Smooth muscle cell (in vitro differentiated cells): ENCODE measurements at regions not wholly inside any gene's neighbourhood (a gene's known extent, or its start where the extent isn't known, plus 50 kb on each side); places are given as distances from the start of the nearest gene placed in this dataset.

Source experiments
- DNase-seq: peaks from one replicate; lab custom pipeline; 2025; ENCODE audit not compliant: unreplicated experiment; lab: John Stamatoyannopoulos, UW
- H2AFZ ChIP-seq: fragments of 200-600 bp; sonication (generic); 2 replicates; pipeline ENCODE4 v1.6.0; 2016; ENCODE audit warnings: antibody characterized with exemption, low read depth, mild to moderate bottlenecking
- H3F3A ChIP-seq: fragments of 200-600 bp; sonication (generic); 2 replicates; pipeline ENCODE4 v1.6.0; 2017; ENCODE audit warnings: antibody characterized with exemption, low read depth
- H3K27ac ChIP-seq: fragments of 200-600 bp; sonication (generic); 2 replicates; pipeline ENCODE4 v1.5.1; 2016; ENCODE audit warnings: low read depth, mild to moderate bottlenecking
- H3K27me3 ChIP-seq: fragments of 200-600 bp; sonication (generic); 2 replicates; pipeline ENCODE4 v1.6.1; 2016; ENCODE audit warnings: low read depth, mild to moderate bottlenecking
- H3K36me3 ChIP-seq: fragments of 200-600 bp; sonication (generic); 2 replicates; pipeline ENCODE4 v1.5.1; 2016; ENCODE audit warnings: low read depth
- H3K4me1 ChIP-seq: fragments of 200-600 bp; sonication (generic); 2 replicates; pipeline ENCODE4 v1.5.1; 2016; ENCODE audit warnings: low read depth
- H3K4me2 ChIP-seq: fragments of 200-600 bp; sonication (generic); 2 replicates; pipeline ENCODE4 v1.6.0; 2016; ENCODE audit warnings: mild to moderate bottlenecking
- H3K4me3 ChIP-seq: fragments of 200-600 bp; sonication (generic); 2 replicates; pipeline ENCODE4 v1.5.1; 2016; ENCODE audit warnings: mild to moderate bottlenecking
- H3K79me2 ChIP-seq: fragments of 200-600 bp; sonication (generic); 2 replicates; pipeline ENCODE4 v1.6.0; 2016; ENCODE audit warnings: low read depth, mild to moderate bottlenecking
- H3K9ac ChIP-seq: fragments of 200-600 bp; sonication (generic); 2 replicates; pipeline ENCODE4 v1.6.0; 2016; ENCODE audit warnings: low read depth
- H3K9me3 ChIP-seq: fragments of 200-600 bp; sonication (generic); replicated peaks from 2 replicates; pipeline ENCODE4 v1.5.1; 2016; ENCODE audit warnings: low read depth
- H4K20me1 ChIP-seq: fragments of 200-600 bp; sonication (generic); 2 replicates; pipeline ENCODE4 v1.6.0; 2016; ENCODE audit warnings: low read depth
- CTCF ChIP-seq: fragments of 200-600 bp; sonication (generic); IDR thresholded peaks from 2 replicates; pipeline ENCODE4 v1.5.1; 2017; ENCODE audit warnings: borderline replicate concordance, mild to moderate bottlenecking, antibody characterized with exemption; ENCODE audit not compliant: insufficient read depth, poor library complexity, severe bottlenecking
- WGBS: methylation state at CpG from one replicate; pipeline ENCODE4 v1.1.7; 2016; ENCODE audit warnings: low lambda C conversion rate; 5-methylcytosine and 5-hydroxymethylcytosine counted together

DNA sequence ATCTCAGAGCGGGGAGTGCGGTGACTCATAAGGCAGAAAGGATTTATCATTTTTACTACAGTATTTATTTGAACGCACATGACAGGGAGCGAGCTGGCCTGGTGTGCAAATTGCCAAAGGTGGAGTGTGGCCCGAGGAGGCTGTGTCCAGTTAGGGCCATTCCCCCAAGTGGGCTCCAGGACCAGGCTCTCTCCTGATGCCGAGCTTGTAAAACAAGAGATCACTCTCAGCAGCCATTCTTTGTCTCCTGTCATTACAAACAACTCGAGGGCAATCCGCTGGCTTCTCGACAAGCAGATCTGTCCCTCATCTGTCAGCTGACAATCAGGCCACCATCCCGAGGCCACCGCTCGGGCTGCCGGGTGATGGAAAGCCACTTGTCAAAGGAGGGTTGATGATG lies 418.9 kb downstream of the ZNF536 start:
- Histone ChIP-seq H3K4me3 (no peak overlapping the region), H3K36me3 (no peaks in the 10 kb centered on the region), H3K27ac (no peak overlapping the region), H3K4me1 (no peaks in the 10 kb centered on the region), H3K9me3 (no peaks in the 10 kb centered on the region), H2AFZ (no peak overlapping the region), H3K79me2 (no peaks in the 10 kb centered on the region), H3K27me3 (peaks cover 15% of the 10 kb centered on the region), H3F3A (no peaks in the 10 kb centered on the region), H3K9ac (no peak overlapping the region), H4K20me1 (no peaks in the 10 kb centered on the region), H3K4me2 (no peak overlapping the region)
- 72% methylated on average over 13 of the region's 13 CpGs for WGBS
- no peak for TF ChIP-seq CTCF
- no peak for DNase-seq

DNA sequence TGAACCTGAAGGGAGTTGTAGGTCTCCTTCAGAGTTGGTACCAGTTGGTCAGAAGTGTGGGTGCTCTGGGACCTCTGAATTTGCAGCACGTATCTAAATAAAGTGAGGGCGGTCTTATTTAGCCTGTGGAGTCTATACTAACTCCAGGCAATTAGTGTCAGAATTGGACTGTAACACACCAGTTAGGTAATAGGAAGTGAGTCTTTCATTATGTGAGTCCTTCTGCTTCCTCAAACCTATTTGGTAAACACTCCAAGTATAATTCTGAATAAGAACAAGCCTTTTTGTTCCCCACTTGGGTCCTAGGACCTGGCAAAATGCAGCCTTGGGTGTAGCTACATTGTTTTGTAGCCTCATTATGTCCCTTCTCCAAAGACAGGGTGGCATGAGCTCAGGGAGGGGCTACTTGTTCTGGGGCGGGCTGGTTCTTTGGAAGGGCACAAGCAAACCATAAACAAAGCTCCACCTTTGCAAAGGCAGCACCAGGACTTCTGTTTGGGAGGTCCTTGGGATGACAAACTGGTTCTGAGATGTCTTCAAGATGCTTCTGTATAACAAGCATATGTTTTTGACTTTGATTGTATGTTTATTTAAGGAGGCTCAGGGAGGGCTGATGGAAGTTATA lies 418.0 kb downstream of the ZNF536 start:
- no peaks in the 10 kb centered on the region for H3F3A ChIP-seq
- 98% methylated on average over 3 of the region's 3 CpGs for WGBS
- peaks cover 15% of the 10 kb centered on the region for H3K27me3 ChIP-seq
- H3K4me1 ChIP-seq = no peaks in the 10 kb centered on the region
- H3K9me3 ChIP-seq = no peaks in the 10 kb centered on the region
- H3K4me3 ChIP-seq = no peak overlapping the region
- no peak for TF ChIP-seq CTCF
- no peaks in the 10 kb centered on the region for H3K79me2 ChIP-seq
- no peak overlapping the region for H2AFZ ChIP-seq
- no peak overlapping the region for H3K9ac ChIP-seq
- H3K27ac ChIP-seq = no peak overlapping the region
- no peak for DNase-seq
- no peaks in the 10 kb centered on the region for H3K36me3 ChIP-seq
- no peak overlapping the region for H3K4me2 ChIP-seq
- H4K20me1 ChIP-seq = no peaks in the 10 kb centered on the region

GRCh38 chr19:30788105-30788765 lies 416.1 kb downstream of the ZNF536 start:
- H3K36me3 ChIP-seq = no peaks in the 10 kb centered on the region
- no peak overlapping the region for H3K27ac ChIP-seq
- H4K20me1 ChIP-seq = no peaks in the 10 kb centered on the region
- WGBS = 89% methylated on average over 5 of the region's 5 CpGs
- H3K4me2 ChIP-seq = no peak overlapping the region
- H3K79me2 ChIP-seq = no peaks in the 10 kb centered on the region
- no peak overlapping the region for H2AFZ ChIP-seq
- H3K27me3 ChIP-seq = peaks cover 1% of the 10 kb centered on the region
- H3K9ac ChIP-seq = no peak overlapping the region
- DNase-seq = no peak
- no peak for TF ChIP-seq CTCF
- no peak overlapping the region for H3K4me3 ChIP-seq
- no peaks in the 10 kb centered on the region for H3F3A ChIP-seq
- no peaks in the 10 kb centered on the region for H3K4me1 ChIP-seq
- no peaks in the 10 kb centered on the region for H3K9me3 ChIP-seq
